ENCODE measurements at regions not wholly inside any gene's neighbourhood (a gene's known extent, or its start where the extent isn't known, plus 50 kb on each side); places are given as distances from the start of the nearest gene placed in this dataset.

DNA sequence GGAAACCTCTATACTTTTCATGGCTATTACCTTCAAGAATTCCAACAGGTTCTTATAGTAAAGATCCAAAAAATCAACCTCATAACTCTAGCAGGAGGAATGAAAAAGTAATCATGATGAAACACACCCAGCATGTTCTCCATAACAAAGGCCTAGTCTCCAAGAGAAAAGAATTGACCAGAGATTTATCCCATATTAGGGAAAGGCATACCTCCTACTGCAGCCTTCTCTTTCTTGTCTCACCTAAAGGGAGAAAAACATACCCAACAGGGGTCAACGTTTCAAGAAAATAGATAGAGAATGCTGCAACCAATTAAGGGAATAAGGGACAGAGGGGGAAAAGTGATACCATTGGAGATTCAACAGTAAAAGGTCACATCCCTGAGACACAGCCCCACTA, 262.5 kb downstream of the FRK start (continued):
- TF ChIP-seq, protein P1, sequence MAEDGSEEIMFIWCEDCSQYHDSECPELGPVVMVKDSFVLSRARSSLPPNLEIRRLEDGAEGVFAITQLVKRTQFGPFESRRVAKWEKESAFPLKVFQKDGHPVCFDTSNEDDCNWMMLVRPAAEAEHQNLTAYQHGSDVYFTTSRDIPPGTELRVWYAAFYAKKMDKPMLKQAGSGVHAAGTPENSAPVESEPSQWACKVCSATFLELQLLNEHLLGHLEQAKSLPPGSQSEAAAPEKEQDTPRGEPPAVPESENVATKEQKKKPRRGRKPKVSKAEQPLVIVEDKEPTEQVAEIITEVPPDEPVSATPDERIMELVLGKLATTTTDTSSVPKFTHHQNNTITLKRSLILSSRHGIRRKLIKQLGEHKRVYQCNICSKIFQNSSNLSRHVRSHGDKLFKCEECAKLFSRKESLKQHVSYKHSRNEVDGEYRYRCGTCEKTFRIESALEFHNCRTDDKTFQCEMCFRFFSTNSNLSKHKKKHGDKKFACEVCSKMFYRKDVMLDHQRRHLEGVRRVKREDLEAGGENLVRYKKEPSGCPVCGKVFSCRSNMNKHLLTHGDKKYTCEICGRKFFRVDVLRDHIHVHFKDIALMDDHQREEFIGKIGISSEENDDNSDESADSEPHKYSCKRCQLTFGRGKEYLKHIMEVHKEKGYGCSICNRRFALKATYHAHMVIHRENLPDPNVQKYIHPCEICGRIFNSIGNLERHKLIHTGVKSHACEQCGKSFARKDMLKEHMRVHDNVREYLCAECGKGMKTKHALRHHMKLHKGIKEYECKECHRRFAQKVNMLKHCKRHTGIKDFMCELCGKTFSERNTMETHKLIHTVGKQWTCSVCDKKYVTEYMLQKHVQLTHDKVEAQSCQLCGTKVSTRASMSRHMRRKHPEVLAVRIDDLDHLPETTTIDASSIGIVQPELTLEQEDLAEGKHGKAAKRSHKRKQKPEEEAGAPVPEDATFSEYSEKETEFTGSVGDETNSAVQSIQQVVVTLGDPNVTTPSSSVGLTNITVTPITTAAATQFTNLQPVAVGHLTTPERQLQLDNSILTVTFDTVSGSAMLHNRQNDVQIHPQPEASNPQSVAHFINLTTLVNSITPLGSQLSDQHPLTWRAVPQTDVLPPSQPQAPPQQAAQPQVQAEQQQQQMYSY (CRISPR knock-in tag; IDR thresholded peaks at IDR 0.05) = no peak
- TF ChIP-seq JUNB (IDR thresholded peaks at IDR 0.05) (no peak), ZBED1 (IDR thresholded peaks at IDR 0.05; ENCODE audit: borderline replicate concordance) (no peak), NFXL1 (IDR thresholded peaks at IDR 0.05; ENCODE audit: borderline replicate concordance) (no peak)

DNA sequence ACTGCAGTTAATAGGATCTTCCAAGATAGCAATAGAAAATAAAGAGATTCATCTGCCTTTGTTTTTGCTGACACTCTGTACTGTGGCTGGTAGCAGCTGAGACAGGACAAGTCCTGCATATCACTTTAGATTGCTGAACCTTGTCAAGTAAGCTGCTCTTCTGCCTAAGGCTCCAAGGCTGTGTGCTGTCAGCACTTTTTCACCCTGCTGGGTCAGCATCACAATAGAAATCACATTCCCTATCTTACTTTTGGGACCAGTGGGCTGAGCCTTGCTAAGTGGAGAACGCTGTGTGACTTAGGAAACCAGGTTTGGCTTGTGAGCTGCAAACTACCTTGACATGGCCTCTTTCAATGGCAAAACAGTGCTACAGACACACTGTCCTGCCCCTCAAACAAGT, 263.9 kb downstream of the FRK start:
- ChIA-PET CTCF (no interaction called here), POLR2A (no interaction called here), RAD21 (ENCODE audit: unreplicated experiment) (no interaction called here), SMC1A (ENCODE audit: uncharacterized antibody, unreplicated experiment) (interaction anchor here (0.9 to 1.0 kb wide), 3 partner anchors 9 to 72 kb away, joined by 3 to 4 read pairs (median 3); no protein-coding TSS in a partner anchor)
- ATAC-seq (no peak), FAIRE-seq (no peak), DNase-seq (ENCODE audit: low read depth, low spot score) (no peak)
- no peaks in the 10 kb centered on the region for H3K9me3 ChIP-seq (replicated peaks; ENCODE audit: control insufficient read depth, insufficient read depth, low read length)
- in situ Hi-C loops (cut with MboI) (no loop called here), intact Hi-C loops (cut with micrococcal nuclease; ENCODE audit: unreplicated experiment) (no loop called here)
- 5% methylated on average over 1 of the region's 1 CpG for WGBS (ENCODE audit: insufficient coverage, insufficient replicate concordance, low lambda C conversion rate, missing lambda C conversion rate)
- H4K20me1 ChIP-seq (ENCODE audit: control insufficient read depth, insufficient read depth) = no peaks in the 10 kb centered on the region
- BruUV-seq (replicated peaks) = no TSS peak
- H3K4me3 ChIP-seq = no peak overlapping the region
- TF ChIP-seq FOS (IDR thresholded peaks at IDR 0.05; ENCODE audit: borderline replicate concordance, extremely low read depth, insufficient read length) = no peak
- no peak for TF ChIP-seq TBL1XR1 (IDR thresholded peaks at IDR 0.05; ENCODE audit: low read depth, low read length)
- TF ChIP-seq SMAD5 (IDR thresholded peaks at IDR 0.05; ENCODE audit: low read depth) = no peak
- TF ChIP-seq DPF2 (IDR thresholded peaks at IDR 0.05) = no peak
- no peaks in the 10 kb centered on the region for H3K79me2 ChIP-seq (ENCODE audit: control insufficient read depth, insufficient read depth, low read length)
- H3K27me3 ChIP-seq (replicated peaks in 1 of 2; ENCODE audit: control insufficient read depth in 2 of 2, insufficient read depth in 2 of 2, low read length in 1 of 2) = no peaks in the 10 kb centered on the region
- no peaks in the 10 kb centered on the region for H3K4me1 ChIP-seq (ENCODE audit: control insufficient read depth, insufficient read depth, low read length)
- no peak overlapping the region for H2AFZ ChIP-seq (ENCODE audit: control insufficient read depth, low read depth, low read length)
- H3K27ac ChIP-seq (ENCODE audit: control insufficient read depth, insufficient read depth) = no peak overlapping the region
- no peaks in the 10 kb centered on the region for H3K36me3 ChIP-seq (ENCODE audit: control insufficient read depth in 2 of 2, insufficient read depth in 2 of 2, low read length in 1 of 2)
- H3K4me2 ChIP-seq (ENCODE audit: control insufficient read depth, insufficient read depth) = no peak overlapping the region
- no peak overlapping the region for H3K9ac ChIP-seq (ENCODE audit: control insufficient read depth, insufficient read depth, low read length)
